ENCODE measurements at regions not wholly inside any gene's neighbourhood (a gene's known extent, or its start where the extent isn't known, plus 50 kb on each side); places are given as distances from the start of the nearest gene placed in this dataset.

GRCh38 chr10:132131581-132132420 lies 54.9 kb upstream of the DPYSL4 start:
- H3K9me3 Mint-ChIP-seq = peaks cover 3% of the 10 kb centered on the region

DNA sequence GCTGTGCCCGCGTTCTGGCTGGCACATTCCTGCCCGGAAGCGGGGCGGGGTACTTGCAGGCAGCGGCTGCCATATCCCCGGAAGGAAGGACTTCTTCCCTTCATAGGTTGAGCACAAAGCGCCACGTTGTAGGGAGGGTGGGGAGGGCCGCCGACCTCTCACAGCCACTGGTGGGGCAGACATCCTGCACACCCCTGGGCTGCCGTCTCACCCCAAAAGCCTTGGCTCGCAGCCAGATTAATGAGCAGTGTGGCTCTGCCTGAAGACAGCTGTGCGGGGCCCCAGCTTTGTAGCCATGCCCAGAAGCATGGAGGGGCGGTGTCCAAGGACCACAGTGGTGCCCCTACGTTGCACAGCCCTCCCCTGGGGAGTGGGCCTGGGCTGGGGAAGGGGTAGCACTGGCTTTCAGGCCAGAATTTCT lies 54.3 kb upstream of the DPYSL4 start:
- Mint-ChIP-seq H3K4me1 (no peaks in the 10 kb centered on the region), H3K36me3 (ENCODE audit: low read depth) (no peaks in the 10 kb centered on the region), H3K9me3 (peaks cover 3% of the 10 kb centered on the region), H3K27ac (no peak overlapping the region), H3K27me3 (peaks cover 23% of the 10 kb centered on the region), H3K4me3 (no peak overlapping the region)
- no peak for DNase-seq
- no peak for ATAC-seq

More at GRCh38 chr10:132131581-132132420, 54.9 kb upstream of the DPYSL4 start:
- H3K36me3 Mint-ChIP-seq (ENCODE audit: low read depth) = no peaks in the 10 kb centered on the region
- H3K4me1 Mint-ChIP-seq = no peaks in the 10 kb centered on the region
- H3K4me3 Mint-ChIP-seq = no peak overlapping the region
- DNase-seq = no peak
- no peak for ATAC-seq
- no peak overlapping the region for H3K27ac Mint-ChIP-seq
- peaks cover 23% of the 10 kb centered on the region for H3K27me3 Mint-ChIP-seq

GRCh38 chr10:132133005-132133404 lies 53.7 kb upstream of the DPYSL4 start:
- H3K9me3 Mint-ChIP-seq = peaks cover 3% of the 10 kb centered on the region
- H3K36me3 Mint-ChIP-seq (ENCODE audit: low read depth) = no peaks in the 10 kb centered on the region
- no peak overlapping the region for H3K4me3 Mint-ChIP-seq
- ATAC-seq (peak; percentile 30), DNase-seq (no peak)
- H3K27me3 Mint-ChIP-seq = peaks cover 21% of the 10 kb centered on the region
- no peak overlapping the region for H3K27ac Mint-ChIP-seq
- no peaks in the 10 kb centered on the region for H3K4me1 Mint-ChIP-seq

DNA sequence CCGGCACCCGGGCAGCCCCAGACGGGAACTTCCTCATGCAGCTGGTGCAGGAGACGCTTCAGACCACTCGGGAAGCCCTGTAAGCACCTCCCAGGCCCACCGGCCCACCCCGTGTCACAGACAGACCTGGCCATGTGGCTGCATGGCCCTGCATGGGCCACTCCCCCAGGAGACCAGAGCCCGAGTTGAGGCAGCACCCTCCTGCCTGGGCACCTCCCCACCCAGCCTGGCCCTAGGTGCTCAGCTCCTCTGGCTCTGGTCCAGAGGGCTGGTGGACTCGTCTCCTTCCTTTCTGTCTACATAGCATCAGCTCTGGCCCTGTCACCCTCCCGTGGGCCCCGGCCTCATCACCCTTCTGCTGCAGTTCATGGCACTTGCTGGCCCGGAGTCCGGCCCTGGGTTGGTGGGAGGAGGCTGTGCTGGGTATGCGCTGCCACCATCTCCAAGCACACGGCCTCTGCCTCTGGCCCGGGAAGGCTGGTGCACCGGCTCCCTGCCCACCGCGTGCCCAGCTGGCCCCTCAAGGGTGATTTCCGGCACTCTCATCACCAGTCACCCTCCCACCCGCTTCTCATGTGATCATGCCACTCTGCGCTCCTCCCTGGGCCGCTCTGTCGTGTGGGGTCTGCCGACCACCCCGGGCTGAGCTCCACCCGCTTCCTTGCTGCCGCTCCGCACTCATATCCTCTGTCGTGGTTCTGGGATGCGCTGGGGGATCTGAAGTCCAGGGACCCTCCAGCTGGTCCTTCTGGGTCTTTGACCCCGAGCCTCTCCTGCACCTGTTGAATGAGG lies 53.1 kb upstream of the DPYSL4 start:
- Mint-ChIP-seq H3K27ac (no peak overlapping the region), H3K9me3 (no peaks in the 10 kb centered on the region), H3K4me1 (no peaks in the 10 kb centered on the region), H3K27me3 (peaks cover 17% of the 10 kb centered on the region), H3K36me3 (ENCODE audit: low read depth) (no peaks in the 10 kb centered on the region), H3K4me3 (no peak overlapping the region)
- DNase-seq (no peak), ATAC-seq (no peak)

- Mint-ChIP-seq H3K9me3 (no peaks in the 10 kb centered on the region), H3K4me3 (no peak overlapping the region), H3K4me1 (no peaks in the 10 kb centered on the region), H3K36me3 (ENCODE audit: low read depth) (no peaks in the 10 kb centered on the region), H3K27ac (no peak overlapping the region), H3K27me3 (peaks cover 10% of the 10 kb centered on the region)
- no peak for ATAC-seq
- DNase-seq = no peak
Observed at GRCh38 chr10:132134241-132135052, 52.3 kb upstream of the DPYSL4 start.

DNA sequence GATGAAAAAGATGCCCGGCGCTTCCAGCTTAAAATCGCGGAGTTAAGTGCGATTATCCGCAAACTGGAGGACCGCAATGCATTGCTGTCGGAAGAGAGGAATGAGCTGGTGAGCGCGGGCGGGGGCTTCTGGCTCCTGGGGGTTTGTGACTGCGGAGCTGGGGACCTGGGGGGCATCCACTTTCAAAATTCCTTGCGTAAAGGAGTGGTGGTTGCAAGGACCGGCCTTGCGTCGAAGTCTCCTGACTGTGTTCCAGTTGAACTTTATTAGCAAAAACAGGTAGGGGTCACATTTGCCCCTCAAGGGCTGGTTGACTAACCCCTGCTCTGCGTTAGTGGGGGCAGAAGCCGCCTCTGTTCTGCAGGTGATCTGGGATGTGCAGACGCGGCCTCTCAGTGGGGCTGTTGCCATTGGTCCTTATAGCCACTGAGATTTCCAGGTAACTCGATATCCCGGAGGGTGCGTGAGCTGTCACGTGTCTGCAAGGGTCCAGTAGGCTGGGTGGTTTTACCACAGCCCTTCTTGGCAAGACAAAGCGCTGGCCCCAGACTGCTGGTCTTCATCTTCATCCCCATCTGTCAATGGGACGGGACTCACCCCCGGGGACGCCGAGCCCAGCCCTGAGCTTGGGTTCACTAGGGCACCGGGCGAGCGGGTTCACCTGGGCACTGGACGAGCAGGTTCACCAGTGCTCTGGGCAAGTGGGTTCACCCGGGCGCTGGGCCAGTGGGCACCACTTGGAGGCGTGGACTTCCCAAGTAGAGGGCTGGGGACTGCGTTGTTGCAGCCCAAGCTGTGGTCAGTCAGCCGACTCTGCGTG lies 51.5 kb upstream of the DPYSL4 start:
- H3K27me3 Mint-ChIP-seq = peaks cover 7% of the 10 kb centered on the region
- no peak overlapping the region for H3K27ac Mint-ChIP-seq
- no peaks in the 10 kb centered on the region for H3K36me3 Mint-ChIP-seq (ENCODE audit: low read depth)
- DNase-seq (no peak), ATAC-seq (no peak)
- H3K4me1 Mint-ChIP-seq = no peaks in the 10 kb centered on the region
- H3K9me3 Mint-ChIP-seq = no peaks in the 10 kb centered on the region
- H3K4me3 Mint-ChIP-seq = no peak overlapping the region

DNA sequence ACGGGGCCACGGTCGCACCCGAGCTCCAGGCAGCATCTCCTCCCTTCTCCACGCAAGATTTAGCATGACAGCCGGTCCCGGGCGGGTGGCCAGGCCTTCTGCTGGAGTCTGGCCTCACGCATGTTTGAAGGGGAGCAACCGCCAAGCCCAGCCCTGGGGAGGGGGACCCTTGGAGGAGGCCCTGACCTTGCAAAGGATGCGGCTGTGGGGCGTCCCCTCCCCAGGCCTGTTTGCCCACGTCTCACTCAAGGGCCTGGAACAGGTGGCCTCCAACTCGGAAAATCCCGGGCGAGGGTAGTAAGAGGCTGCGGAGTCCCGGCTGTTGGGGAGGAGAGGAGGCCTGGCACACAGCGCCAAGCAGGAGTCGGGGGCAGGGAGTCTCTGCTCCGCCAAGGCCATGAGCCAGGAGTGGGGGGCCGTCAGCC lies 50.6 kb upstream of the DPYSL4 start:
- Mint-ChIP-seq H3K27ac (no peak overlapping the region), H3K36me3 (ENCODE audit: low read depth) (no peaks in the 10 kb centered on the region), H3K4me3 (no peak overlapping the region), H3K27me3 (peaks cover 7% of the 10 kb centered on the region), H3K9me3 (no peaks in the 10 kb centered on the region), H3K4me1 (no peaks in the 10 kb centered on the region)
- DNase-seq = no peak
- ATAC-seq = no peak

DNA sequence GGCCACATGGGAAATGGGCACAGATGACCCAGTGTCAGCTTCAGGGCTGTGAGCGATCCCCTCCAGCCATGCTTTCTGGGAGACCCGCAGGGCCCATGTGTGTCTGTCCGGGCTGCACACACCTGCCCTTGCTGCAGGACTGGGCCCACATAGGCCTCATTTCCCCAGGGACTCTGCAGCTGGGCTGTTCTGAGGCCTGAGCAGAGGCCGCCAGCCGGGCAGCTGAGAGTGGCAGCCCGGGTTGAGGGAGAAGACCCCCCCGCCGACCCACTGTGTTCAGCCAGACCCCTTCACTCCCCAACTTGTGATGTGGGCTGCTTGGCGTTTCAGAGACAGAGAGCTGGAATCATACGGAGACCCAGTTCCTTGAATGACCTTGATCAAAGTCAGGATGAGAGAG lies 50.1 kb upstream of the DPYSL4 start:
- Mint-ChIP-seq H3K4me3 (no peak overlapping the region), H3K27ac (no peak overlapping the region), H3K4me1 (no peaks in the 10 kb centered on the region)

More for the DNA sequence above, 50.1 kb upstream of the DPYSL4 start:
- Mint-ChIP-seq H3K9me3 (no peaks in the 10 kb centered on the region), H3K36me3 (ENCODE audit: low read depth) (no peaks in the 10 kb centered on the region), H3K27me3 (peaks cover 7% of the 10 kb centered on the region)
- no peak for ATAC-seq
- no peak for DNase-seq
